MM.1S (cell line): ENCODE measurements at regions not wholly inside any gene's neighbourhood (a gene's known extent, or its start where the extent isn't known, plus 50 kb on each side); places are given as distances from the start of the nearest gene placed in this dataset.

Experiments
- EZH2 ChIP-seq: fragments of 300-600 bp; sonication (generic); optimal IDR thresholded peaks from 2 replicates; pipeline ENCODE3; 2017; ENCODE audit warnings: low read depth, mild to moderate bottlenecking, antibody characterized with exemption, low read length, mixed read lengths
- EZH2phosphoT487 ChIP-seq: fragments of 300-600 bp; sonication (generic); IDR thresholded peaks from 2 replicates; pipeline ENCODE4 v1.6.1; 2018; ENCODE audit warnings: antibody characterized with exemption, low read length
- TF ChIP-seq, protein P1 (sequence below): fragments of 300-600 bp; sonication (generic); IDR thresholded peaks from 2 replicates; pipeline ENCODE4 v1.5.1; 2016; ENCODE audit warnings: antibody characterized with exemption, low read length, mixed read lengths

DNA sequence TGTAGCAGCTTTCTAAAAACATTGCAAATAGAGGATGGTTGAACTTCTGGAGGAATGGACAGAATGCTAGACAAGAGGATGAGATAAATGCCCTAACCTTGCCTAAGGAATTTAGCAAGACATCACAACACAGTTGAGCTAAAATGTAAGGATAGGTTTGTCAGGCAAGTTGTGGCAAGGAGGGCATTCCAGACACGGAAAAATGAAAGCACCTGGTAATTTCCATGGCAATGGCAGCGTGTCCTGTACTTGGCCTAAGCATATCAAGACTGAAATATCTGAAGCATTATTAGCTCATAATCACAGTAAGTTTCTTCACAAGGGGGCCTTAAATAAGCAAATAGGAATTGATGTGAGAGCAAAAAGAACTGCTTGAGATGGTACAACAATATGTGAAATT lies 105.1 kb upstream of the USP25 start:
- TF ChIP-seq, protein P1, sequence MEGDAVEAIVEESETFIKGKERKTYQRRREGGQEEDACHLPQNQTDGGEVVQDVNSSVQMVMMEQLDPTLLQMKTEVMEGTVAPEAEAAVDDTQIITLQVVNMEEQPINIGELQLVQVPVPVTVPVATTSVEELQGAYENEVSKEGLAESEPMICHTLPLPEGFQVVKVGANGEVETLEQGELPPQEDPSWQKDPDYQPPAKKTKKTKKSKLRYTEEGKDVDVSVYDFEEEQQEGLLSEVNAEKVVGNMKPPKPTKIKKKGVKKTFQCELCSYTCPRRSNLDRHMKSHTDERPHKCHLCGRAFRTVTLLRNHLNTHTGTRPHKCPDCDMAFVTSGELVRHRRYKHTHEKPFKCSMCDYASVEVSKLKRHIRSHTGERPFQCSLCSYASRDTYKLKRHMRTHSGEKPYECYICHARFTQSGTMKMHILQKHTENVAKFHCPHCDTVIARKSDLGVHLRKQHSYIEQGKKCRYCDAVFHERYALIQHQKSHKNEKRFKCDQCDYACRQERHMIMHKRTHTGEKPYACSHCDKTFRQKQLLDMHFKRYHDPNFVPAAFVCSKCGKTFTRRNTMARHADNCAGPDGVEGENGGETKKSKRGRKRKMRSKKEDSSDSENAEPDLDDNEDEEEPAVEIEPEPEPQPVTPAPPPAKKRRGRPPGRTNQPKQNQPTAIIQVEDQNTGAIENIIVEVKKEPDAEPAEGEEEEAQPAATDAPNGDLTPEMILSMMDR, result no peak
- no peak for TF ChIP-seq EZH2phosphoT487
- no peak for TF ChIP-seq EZH2
